H1 (cell line): ENCODE measurements at regions not wholly inside any gene's neighbourhood (a gene's known extent, or its start where the extent isn't known, plus 50 kb on each side); places are given as distances from the start of the nearest gene placed in this dataset.

ENCODE experiments used
- BACH1 ChIP-seq: IDR thresholded peaks from 2 replicates; pipeline ENCODE4 v1.6.1; 2012; ENCODE audit warnings: low read length, improper control_type of control experiment
- CHD1 ChIP-seq: IDR thresholded peaks from 2 replicates; pipeline ENCODE4 v1.6.1; 2012; ENCODE audit warnings: low read depth, low read length, improper control_type of control experiment
- CHD2 ChIP-seq: IDR thresholded peaks from 2 replicates; pipeline ENCODE4 v1.6.1; 2012; ENCODE audit warnings: low read length, improper control_type of control experiment
- CHD7 ChIP-seq: fragments of 300-600 bp; sonication (generic); IDR thresholded peaks from 2 replicates; pipeline ENCODE4 v1.7.1; 2012; ENCODE audit warnings: low read length, moderate library complexity, mild to moderate bottlenecking, inconsistent platforms; ENCODE audit not compliant: insufficient replicate concordance
- CTCF ChIP-seq, 3 experiments: IDR thresholded peaks; 1 replicate in 2 of 3; 2 replicates in 1 of 3; pipeline versions ENCODE4 v1.5.1 to v1.6.1; 2011; ENCODE audit warnings: low read length in 3 of 3, mild to moderate bottlenecking in 3 of 3, inconsistent platforms in 2 of 3, low read depth in 1 of 3, moderate library complexity in 1 of 3; ENCODE audit not compliant: insufficient read depth in 1 of 3; ENCODE audit errors: control extremely low read depth in 1 of 3
- EP300 ChIP-seq, 2 experiments: IDR thresholded peaks; 1 replicate in 1 of 2; 2 replicates in 1 of 2; pipeline ENCODE4 v1.6.1; 2011 to 2012; ENCODE audit warnings: low read depth in 2 of 2, low read length in 2 of 2, mild to moderate bottlenecking in 2 of 2, borderline replicate concordance in 1 of 2, inconsistent platforms in 1 of 2, moderate library complexity in 1 of 2
- EZH2 ChIP-seq: fragments of 200-600 bp; sonication (generic); IDR thresholded peaks from 2 replicates; pipeline ENCODE4 v1.7.1; 2012; ENCODE audit warnings: low read depth, mild to moderate bottlenecking, moderate library complexity, low read length, inconsistent platforms; ENCODE audit not compliant: severe bottlenecking
- MAX ChIP-seq: IDR thresholded peaks from 2 replicates; pipeline ENCODE4 v1.6.1; 2012; ENCODE audit warnings: inconsistent platforms
- POLR2A ChIP-seq, 2 experiments: IDR thresholded peaks; 1 replicate in 1 of 2; 2 replicates in 1 of 2; pipeline ENCODE4 v1.6.1; 2011; ENCODE audit warnings: low read depth in 2 of 2, low read length in 2 of 2, mild to moderate bottlenecking in 2 of 2; ENCODE audit errors: control extremely low read depth in 1 of 2
- POLR2AphosphoS5 ChIP-seq: IDR thresholded peaks from 2 replicates; pipeline ENCODE4 v1.6.1; 2011; ENCODE audit warnings: low read depth, low read length
- YY1 ChIP-seq: IDR thresholded peaks from 2 replicates; pipeline ENCODE4 v1.6.1; 2011; ENCODE audit warnings: low read depth, mild to moderate bottlenecking, low read length
- ZNF274 ChIP-seq: IDR thresholded peaks from 2 replicates; pipeline ENCODE4 v1.7.0; 2012; ENCODE audit warnings: low read length, borderline replicate concordance; ENCODE audit errors: extremely low read depth

- TF ChIP-seq CTCF (IDR thresholded peaks at IDR 0.05; ENCODE audit: control extremely low read depth in 1 of 3, insufficient read depth in 1 of 3, low read depth in 1 of 3, low read length in 3 of 3) (no peak), EZH2 (no peak), EP300 (IDR thresholded peaks at IDR 0.05; ENCODE audit: borderline replicate concordance in 1 of 2, low read depth in 2 of 2, low read length in 2 of 2) (no peak), MAX (no peak), POLR2AphosphoS5 (no peak), YY1 (no peak), CHD1 (no peak), ZNF274 (no peak), CHD2 (no peak), BACH1 (no peak), POLR2A (IDR thresholded peaks at IDR 0.05; ENCODE audit: control extremely low read depth in 1 of 2, low read depth in 2 of 2, low read length in 2 of 2) (no peak), CHD7 (no peak)
Measured at GRCh38 chr1:57886376-57886775, 462.5 kb upstream of the DAB1 start.
